ENCODE measurements at regions not wholly inside any gene's neighbourhood (a gene's known extent, or its start where the extent isn't known, plus 50 kb on each side); places are given as distances from the start of the nearest gene placed in this dataset.

- Mint-ChIP-seq H3K27ac (no peak overlapping the region), H3K9me3 (ENCODE audit: insufficient read depth) (no peaks in the 10 kb centered on the region), H3K4me3 (no peak overlapping the region), H3K27me3 (no peaks in the 10 kb centered on the region), H3K4me1 (no peaks in the 10 kb centered on the region)
- no peaks in the 10 kb centered on the region for H3K4me1 ChIP-seq (ENCODE audit: control insufficient read depth in 2 of 2, insufficient read depth in 2 of 2, low read length in 2 of 2)
- no peak for ATAC-seq (ENCODE audit: low read depth)
- ChIA-PET POLR2A (no interaction called here), CTCF (no interaction called here)
- no peak overlapping the region for H3K4me3 ChIP-seq (ENCODE audit: control extremely low read depth in 1 of 5, extremely low read depth in 1 of 5, insufficient read depth in 1 of 5, low read depth in 2 of 5, low read length in 4 of 5)
- no peaks in the 10 kb centered on the region for H3K27me3 ChIP-seq (replicated peaks in 1 of 4; ENCODE audit: control extremely low read depth in 1 of 4, control insufficient read depth in 3 of 4, insufficient read depth in 4 of 4, low read length in 3 of 4)
- H3K4me2 ChIP-seq (replicated peaks; ENCODE audit: low read depth, low read length, poor library complexity, severe bottlenecking): no peak overlapping the region
- no peak for DNase-seq
- TF ChIP-seq EZH2 (IDR thresholded peaks at IDR 0.05; ENCODE audit: borderline replicate concordance, insufficient read depth, low read depth, low read length, poor library complexity, severe bottlenecking) (no peak), CTCF (IDR thresholded peaks at IDR 0.05) (no peak)
- no peaks in the 10 kb centered on the region for H4K20me1 ChIP-seq (ENCODE audit: control insufficient read depth, insufficient read depth, low read length, poor library complexity, severe bottlenecking)
- intact Hi-C loops (cut with micrococcal nuclease): no loop called here
- no peaks in the 10 kb centered on the region for H3K9me3 ChIP-seq (ENCODE audit: control extremely low read depth in 1 of 3, control insufficient read depth in 2 of 3, insufficient read depth in 1 of 3, low read length in 2 of 3)
- no peak overlapping the region for H3K9ac ChIP-seq (ENCODE audit: low read length)
- no peak overlapping the region for H2AFZ ChIP-seq (ENCODE audit: insufficient read depth, low read depth, low read length, poor library complexity, severe bottlenecking)
- H3K36me3 ChIP-seq (replicated peaks in 1 of 2; ENCODE audit: control extremely low read depth in 1 of 2, control insufficient read depth in 1 of 2, extremely low read depth in 1 of 2, insufficient read depth in 2 of 2, low read length in 1 of 2): no peaks in the 10 kb centered on the region
- no peaks in the 10 kb centered on the region for H3K79me2 ChIP-seq (ENCODE audit: control insufficient read depth, insufficient read depth, low read length)
- no peak overlapping the region for H3K27ac ChIP-seq (ENCODE audit: low read length in 2 of 2)
Measured at GRCh38 chr4:106582103-106582502, 213.5 kb upstream of the GIMD1 start.

GRCh38 chr4:106579236-106579635 lies 210.7 kb upstream of the GIMD1 start:
- H3K4me1 ChIP-seq (ENCODE audit: control insufficient read depth in 2 of 2, insufficient read depth in 2 of 2, low read length in 2 of 2): no peaks in the 10 kb centered on the region
- no peaks in the 10 kb centered on the region for H4K20me1 ChIP-seq (ENCODE audit: control insufficient read depth, insufficient read depth, low read length, poor library complexity, severe bottlenecking)
- H3K9me3 ChIP-seq (ENCODE audit: control extremely low read depth in 1 of 3, control insufficient read depth in 2 of 3, insufficient read depth in 1 of 3, low read length in 2 of 3): no peaks in the 10 kb centered on the region
- Mint-ChIP-seq H3K27me3 (no peaks in the 10 kb centered on the region), H3K4me1 (no peaks in the 10 kb centered on the region), H3K9me3 (ENCODE audit: insufficient read depth) (no peaks in the 10 kb centered on the region), H3K4me3 (no peak overlapping the region), H3K27ac (no peak overlapping the region)
- TF ChIP-seq EZH2 (IDR thresholded peaks at IDR 0.05; ENCODE audit: borderline replicate concordance, insufficient read depth, low read depth, low read length, poor library complexity, severe bottlenecking): no peak
- no peak for TF ChIP-seq CTCF (IDR thresholded peaks at IDR 0.05)
- ChIA-PET CTCF (no interaction called here), POLR2A (no interaction called here)
- no peak overlapping the region for H2AFZ ChIP-seq (ENCODE audit: insufficient read depth, low read depth, low read length, poor library complexity, severe bottlenecking)
- H3K27me3 ChIP-seq (replicated peaks in 1 of 4; ENCODE audit: control extremely low read depth in 1 of 4, control insufficient read depth in 3 of 4, insufficient read depth in 4 of 4, low read length in 3 of 4): no peaks in the 10 kb centered on the region
- H3K9ac ChIP-seq (ENCODE audit: low read length): no peak overlapping the region
- no peak for ATAC-seq (ENCODE audit: low read depth)
- no peaks in the 10 kb centered on the region for H3K79me2 ChIP-seq (ENCODE audit: control insufficient read depth, insufficient read depth, low read length)
- H3K36me3 ChIP-seq (replicated peaks in 1 of 2; ENCODE audit: control extremely low read depth in 1 of 2, control insufficient read depth in 1 of 2, extremely low read depth in 1 of 2, insufficient read depth in 2 of 2, low read length in 1 of 2): no peaks in the 10 kb centered on the region
- intact Hi-C loops (cut with micrococcal nuclease): no loop called here
- DNase-seq: no peak
- H3K27ac ChIP-seq (ENCODE audit: low read length in 2 of 2): no peak overlapping the region
- H3K4me3 ChIP-seq (ENCODE audit: control extremely low read depth in 1 of 5, extremely low read depth in 1 of 5, insufficient read depth in 1 of 5, low read depth in 2 of 5, low read length in 4 of 5): no peak overlapping the region
- H3K4me2 ChIP-seq (replicated peaks; ENCODE audit: low read depth, low read length, poor library complexity, severe bottlenecking): no peak overlapping the region

Data from B cell (primary cell).